Astrocyte of the hippocampus (primary cell): ENCODE measurements at regions not wholly inside any gene's neighbourhood (a gene's known extent, or its start where the extent isn't known, plus 50 kb on each side); places are given as distances from the start of the nearest gene placed in this dataset.

ENCODE experiments used
- DNase-seq: peaks from one replicate; pipeline ENCODE4 v3.0.0; 2011; ENCODE audit warnings: low read depth, low spot score

- DNase-seq, result no peak
Observed at GRCh38 chr22:27489178-27489675, 312.3 kb downstream of the MN1 start.

- DNase-seq, result no peak
Observed at GRCh38 chr22:27490080-27490479, 311.5 kb downstream of the MN1 start.

GRCh38 chr22:27491888-27492287 is 309.7 kb downstream of the MN1 start:
- DNase-seq, result no peak

GRCh38 chr22:27492566-27493201 is 308.9 kb downstream of the MN1 start:
- no peak for DNase-seq

- no peak for DNase-seq
Observed at GRCh38 chr22:27493796-27494195, 307.8 kb downstream of the MN1 start.

- DNase-seq, result no peak
Observed at GRCh38 chr22:27494785-27495184, 306.8 kb downstream of the MN1 start.

- DNase-seq, result no peak
Observed at GRCh38 chr22:27495325-27495724, 306.2 kb downstream of the MN1 start.

GRCh38 chr22:27499121-27499520 is 302.4 kb downstream of the MN1 start:
- peak; percentile 30 for DNase-seq

- no peak for DNase-seq
Observed at GRCh38 chr22:27501191-27501936, 300.2 kb downstream of the MN1 start.

- no peak for DNase-seq
Observed at GRCh38 chr22:27502327-27502726, 299.2 kb downstream of the MN1 start.

GRCh38 chr22:27504360-27505253 is 296.9 kb downstream of the MN1 start:
- DNase-seq, result no peak

GRCh38 chr22:27507111-27507611 is 294.4 kb downstream of the MN1 start:
- peak; percentile 53 for DNase-seq

GRCh38 chr22:27507935-27508526 is 293.5 kb downstream of the MN1 start:
- no peak for DNase-seq

- DNase-seq, result no peak
Observed at GRCh38 chr22:27509132-27509920, 292.2 kb downstream of the MN1 start.

- DNase-seq, result no peak
Observed at GRCh38 chr22:27510024-27510423, 291.5 kb downstream of the MN1 start.

- DNase-seq, result peak; percentile 93
Observed at GRCh38 chr22:27512283-27512761, 289.2 kb downstream of the MN1 start.

- no peak for DNase-seq
Observed at GRCh38 chr22:27513021-27513420, 288.5 kb downstream of the MN1 start.

- DNase-seq, result peak; percentile 51
Observed at GRCh38 chr22:27514601-27515523, 286.7 kb downstream of the MN1 start.

GRCh38 chr22:27517361-27518155 is 284.0 kb downstream of the MN1 start:
- DNase-seq, result no peak
